Activated naive CD4-positive, alpha-beta T cell treated with anti-CD3 and anti-CD28 coated beads for 36 hours (primary cell): ENCODE measurements at regions not wholly inside any gene's neighbourhood (a gene's known extent, or its start where the extent isn't known, plus 50 kb on each side); places are given as distances from the start of the nearest gene placed in this dataset.
"Not testable (repeated sequence)": the region's sequence is repeated elsewhere in the genome, so short reads cannot be mapped to it uniquely, and the experiment has no call there.

Source experiments
- CTCF ChIA-PET: fragments of 350-600 bp; sonication (Branson Sonifier 250); formaldehyde crosslinking; loops from one replicate; lab custom pipeline; 2021; ENCODE audit warnings: antibody characterized with exemption; lab: Charles Lee
- DNase-seq: peaks from one replicate; pipeline ENCODE4 v3.0.0-alpha.2; 2020
- H3K27ac Mint-ChIP-seq: one replicate; pipeline ENCODE4 v1.8.0; 2021; ENCODE audit warnings: mild to moderate bottlenecking, mixed read lengths
- H3K27me3 Mint-ChIP-seq: one replicate; pipeline ENCODE4 v1.8.0; 2021; ENCODE audit warnings: low read depth, mixed read lengths
- H3K36me3 Mint-ChIP-seq: one replicate; pipeline ENCODE4 v1.8.0; 2021; ENCODE audit warnings: low read depth, mixed read lengths
- H3K4me1 Mint-ChIP-seq: one replicate; pipeline ENCODE4 v1.8.0; 2021; ENCODE audit warnings: low read depth, mixed read lengths
- H3K4me3 Mint-ChIP-seq: one replicate; pipeline ENCODE4 v1.8.0; 2021; ENCODE audit warnings: mild to moderate bottlenecking, moderate library complexity, mixed read lengths
- H3K9me3 Mint-ChIP-seq: one replicate; pipeline ENCODE4 v1.8.0; 2021; ENCODE audit warnings: mixed read lengths
- intact Hi-C: fragments of 100-400 bp; cut with micrococcal nuclease; formaldehyde crosslinking; loops from one replicate; pipeline ENCODE4 v1.15.1; 2023

DNA sequence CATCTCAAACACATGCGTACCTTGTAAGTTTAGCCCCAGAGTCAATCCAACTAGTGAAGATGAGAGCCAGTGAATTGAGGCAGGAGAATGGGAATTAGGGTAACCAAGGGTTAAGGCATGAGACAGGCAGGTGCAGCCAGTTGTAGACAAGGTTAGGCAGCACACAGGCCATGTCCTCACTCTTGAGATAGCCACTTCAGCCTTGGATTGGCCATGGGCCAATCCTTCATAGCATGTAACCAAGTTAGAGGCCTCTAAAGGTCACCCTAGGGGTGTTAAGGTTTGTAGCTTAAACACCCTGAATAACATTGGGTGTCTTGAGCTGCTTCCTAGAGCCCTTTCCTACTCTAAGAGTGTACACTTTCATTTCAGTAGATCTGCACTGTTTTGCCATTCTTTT lies 208.2 kb upstream of the RBM19 start:
- intact Hi-C loops: no loop called here
- Mint-ChIP-seq H3K4me3 (no peak overlapping the region), H3K27me3 (no peaks in the 10 kb centered on the region), H3K36me3 (no peaks in the 10 kb centered on the region), H3K27ac (no peak overlapping the region), H3K9me3 (no peaks in the 10 kb centered on the region), H3K4me1 (no peaks in the 10 kb centered on the region)
- DNase-seq: no peak
- CTCF ChIA-PET: no interaction called here

DNA sequence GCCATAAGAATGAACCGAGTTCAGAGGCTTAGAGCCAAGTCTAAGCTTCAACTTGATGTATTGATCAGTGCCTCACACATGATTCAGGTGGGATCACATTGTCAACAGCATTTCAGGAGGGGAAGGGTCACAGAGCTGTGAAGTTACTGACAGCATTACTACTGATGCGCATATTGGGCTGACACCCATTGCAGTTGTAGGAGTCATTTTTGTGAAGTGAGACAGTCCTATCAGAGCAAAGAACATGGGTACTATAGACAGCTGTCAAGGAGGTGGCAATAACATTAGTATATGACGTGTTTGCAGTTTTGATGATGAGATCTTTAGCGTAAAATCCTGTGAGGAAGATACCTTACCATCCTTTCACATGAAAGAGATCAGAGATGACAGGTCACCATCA lies 206.0 kb upstream of the RBM19 start:
- intact Hi-C loops: no loop called here
- CTCF ChIA-PET: no interaction called here
- DNase-seq: no peak
- no peaks in the 10 kb centered on the region for H3K27me3 Mint-ChIP-seq
- H3K4me1 Mint-ChIP-seq: no peaks in the 10 kb centered on the region
- H3K36me3 Mint-ChIP-seq: no peaks in the 10 kb centered on the region
- H3K4me3 Mint-ChIP-seq: no peak overlapping the region
- no peak overlapping the region for H3K27ac Mint-ChIP-seq
- no peaks in the 10 kb centered on the region for H3K9me3 Mint-ChIP-seq

GRCh38 chr12:114168061-114168460 lies 201.9 kb upstream of the RBM19 start:
- Mint-ChIP-seq H3K4me1 (no peaks in the 10 kb centered on the region), H3K4me3 (no peak overlapping the region), H3K27me3 (no peaks in the 10 kb centered on the region), H3K9me3 (no peaks in the 10 kb centered on the region), H3K36me3 (no peaks in the 10 kb centered on the region), H3K27ac (no peak overlapping the region)
- CTCF ChIA-PET: interaction anchor here (1.0 kb wide), 1 partner anchor 187 kb away, joined by 4 read pairs; no protein-coding TSS in a partner anchor
- DNase-seq: no peak
- intact Hi-C loops: loop anchor here (10.0 kb wide), 1 partner anchor 337 kb away; no protein-coding TSS in a partner anchor

DNA sequence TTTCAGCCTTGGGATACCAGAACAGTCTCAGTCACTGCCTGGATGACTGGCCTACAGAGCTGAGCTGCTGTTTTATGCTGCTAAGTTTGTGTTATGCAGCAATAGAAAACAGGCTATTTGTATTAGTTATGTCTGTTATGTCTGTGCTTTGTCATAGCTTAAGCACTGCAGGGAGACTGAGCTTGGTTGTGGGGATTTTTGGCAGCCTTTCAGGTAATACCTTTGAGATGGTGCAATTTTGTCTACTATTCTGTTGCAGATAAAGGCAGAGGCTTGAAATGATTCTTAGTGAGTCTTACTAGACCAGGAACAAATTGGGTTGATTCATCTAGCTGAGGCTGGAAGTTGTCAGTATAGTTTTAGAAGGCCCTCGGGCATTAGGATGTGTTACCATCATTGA lies 201.3 kb upstream of the RBM19 start:
- no peak for DNase-seq
- intact Hi-C loops: loop anchor here (10.0 kb wide), 1 partner anchor 337 kb away; no protein-coding TSS in a partner anchor
- no peak overlapping the region for H3K27ac Mint-ChIP-seq
- H3K36me3 Mint-ChIP-seq: no peaks in the 10 kb centered on the region
- CTCF ChIA-PET: interaction anchor here (0.5 to 1.0 kb wide), 2 partner anchors 187 to 1705 kb away, joined by 3 to 4 read pairs; no protein-coding TSS in a partner anchor
- H3K4me3 Mint-ChIP-seq: no peak overlapping the region
- no peaks in the 10 kb centered on the region for H3K27me3 Mint-ChIP-seq
- no peaks in the 10 kb centered on the region for H3K4me1 Mint-ChIP-seq
- H3K9me3 Mint-ChIP-seq: no peaks in the 10 kb centered on the region

DNA sequence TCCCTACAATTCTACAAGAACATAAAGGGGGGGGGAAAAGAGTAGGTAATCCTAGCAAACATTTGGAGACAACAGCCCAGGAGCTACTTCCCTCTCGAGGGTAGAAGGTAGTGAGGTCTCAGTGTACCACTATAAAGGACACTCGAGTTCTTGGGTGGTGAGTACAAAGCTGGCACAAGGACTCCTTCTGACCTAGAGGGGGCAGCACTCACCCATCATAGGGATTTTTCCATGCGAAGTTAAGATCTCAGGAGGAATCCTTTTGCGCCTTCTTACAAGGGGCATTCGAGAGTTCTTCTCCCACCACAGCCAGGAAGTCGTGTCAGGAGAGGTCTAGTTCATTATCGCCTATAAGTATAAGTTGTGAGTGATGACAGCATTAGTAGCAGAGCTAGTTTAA lies 200.2 kb upstream of the RBM19 start:
- CTCF ChIA-PET: no interaction called here
- DNase-seq: peak; percentile 17
- Mint-ChIP-seq H3K27me3 (no peaks in the 10 kb centered on the region), H3K4me3 (no peak overlapping the region), H3K9me3 (no peaks in the 10 kb centered on the region), H3K27ac (no peak overlapping the region), H3K4me1 (no peaks in the 10 kb centered on the region), H3K36me3 (no peaks in the 10 kb centered on the region)
- intact Hi-C loops: loop anchor here (10.0 kb wide), 1 partner anchor 338 kb away; no protein-coding TSS in a partner anchor

- intact Hi-C loops: loop anchor here (10.0 kb wide), 1 partner anchor 339 kb away; no protein-coding TSS in a partner anchor
- Mint-ChIP-seq H3K4me1 (no peaks in the 10 kb centered on the region), H3K4me3 (no peak overlapping the region), H3K27ac (no peak overlapping the region), H3K9me3 (no peaks in the 10 kb centered on the region), H3K36me3 (no peaks in the 10 kb centered on the region), H3K27me3 (no peaks in the 10 kb centered on the region)
- CTCF ChIA-PET: interaction anchor here (1.0 kb wide), 1 partner anchor 186 kb away, joined by 3 read pairs; no protein-coding TSS in a partner anchor
- DNase-seq: no peak
Measured at GRCh38 chr12:114165921-114166320, 199.8 kb upstream of the RBM19 start.

DNA sequence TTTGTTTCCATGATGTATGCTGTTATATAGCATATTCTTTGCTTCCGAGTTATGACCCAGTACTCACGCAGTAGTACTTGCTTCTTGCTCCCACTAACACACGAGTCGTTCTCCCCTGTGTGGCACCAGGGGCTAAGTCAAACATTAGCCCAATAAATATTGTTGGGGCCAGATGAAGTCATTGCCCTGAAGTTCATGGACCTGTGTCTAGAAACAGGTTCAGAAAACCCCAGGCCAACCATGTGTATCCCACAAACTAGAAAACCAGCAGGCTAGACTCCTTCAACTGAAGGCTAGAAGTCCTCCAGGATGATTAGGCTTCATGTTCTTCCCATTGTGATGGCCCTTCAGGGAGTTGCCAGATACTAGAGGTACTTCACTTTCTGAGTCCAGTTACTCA lies 198.2 kb upstream of the RBM19 start:
- H3K4me1 Mint-ChIP-seq: no peaks in the 10 kb centered on the region
- no peaks in the 10 kb centered on the region for H3K36me3 Mint-ChIP-seq
- CTCF ChIA-PET: no interaction called here
- H3K4me3 Mint-ChIP-seq: no peak overlapping the region
- intact Hi-C loops: loop anchor here (10.0 kb wide), 1 partner anchor 340 kb away; no protein-coding TSS in a partner anchor
- H3K27ac Mint-ChIP-seq: no peak overlapping the region
- H3K27me3 Mint-ChIP-seq: no peaks in the 10 kb centered on the region
- H3K9me3 Mint-ChIP-seq: no peaks in the 10 kb centered on the region
- no peak for DNase-seq

GRCh38 chr12:114163771-114164170 lies 197.6 kb upstream of the RBM19 start:
- DNase-seq: no peak
- Mint-ChIP-seq H3K4me3 (no peak overlapping the region), H3K27me3 (no peaks in the 10 kb centered on the region), H3K27ac (no peak overlapping the region), H3K9me3 (no peaks in the 10 kb centered on the region), H3K4me1 (no peaks in the 10 kb centered on the region), H3K36me3 (no peaks in the 10 kb centered on the region)
- CTCF ChIA-PET: no interaction called here
- intact Hi-C loops: loop anchor here (10.0 kb wide), 1 partner anchor 341 kb away; no protein-coding TSS in a partner anchor

GRCh38 chr12:114160445-114160844 lies 194.3 kb upstream of the RBM19 start:
- H3K4me3 Mint-ChIP-seq: no peak overlapping the region
- intact Hi-C loops: loop anchor here (10.0 kb wide), 1 partner anchor 344 kb away; no protein-coding TSS in a partner anchor
- H3K27ac Mint-ChIP-seq: no peak overlapping the region
- CTCF ChIA-PET: no interaction called here
- no peaks in the 10 kb centered on the region for H3K9me3 Mint-ChIP-seq
- H3K36me3 Mint-ChIP-seq: no peaks in the 10 kb centered on the region
- no peaks in the 10 kb centered on the region for H3K4me1 Mint-ChIP-seq
- no peaks in the 10 kb centered on the region for H3K27me3 Mint-ChIP-seq
- no peak for DNase-seq

GRCh38 chr12:114152890-114153289 lies 186.8 kb upstream of the RBM19 start:
- DNase-seq: no peak
- Mint-ChIP-seq H3K9me3 (no peaks in the 10 kb centered on the region), H3K36me3 (no peaks in the 10 kb centered on the region), H3K4me1 (no peaks in the 10 kb centered on the region), H3K27me3 (peaks cover 9% of the 10 kb centered on the region), H3K27ac (no peak overlapping the region), H3K4me3 (no peak overlapping the region)
- intact Hi-C loops: no loop called here
- CTCF ChIA-PET: interaction anchor here (1.0 kb wide), 1 partner anchor 172 kb away, joined by 4 read pairs; no protein-coding TSS in a partner anchor

DNA sequence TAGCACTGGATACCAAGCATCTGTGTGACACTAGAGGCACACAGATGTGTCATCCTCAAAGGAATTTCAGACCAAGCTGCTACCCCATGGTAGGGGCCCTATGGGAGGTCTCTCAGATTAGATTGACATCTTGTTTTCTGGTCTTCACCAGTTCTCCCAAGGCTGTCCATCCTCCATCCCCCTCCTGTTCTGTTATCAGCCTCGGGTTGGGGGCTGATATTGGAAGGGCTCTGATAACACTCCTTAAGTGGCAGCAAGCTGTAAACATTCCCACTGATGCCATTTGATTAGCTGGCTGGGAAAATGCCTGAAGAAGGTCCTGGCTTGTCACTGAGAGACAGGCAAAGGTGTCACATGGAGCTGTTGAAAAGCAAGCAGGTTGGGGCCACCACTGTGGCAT lies 185.9 kb upstream of the RBM19 start:
- intact Hi-C loops: no loop called here
- CTCF ChIA-PET: no interaction called here
- H3K27ac Mint-ChIP-seq: no peak overlapping the region
- peaks cover 9% of the 10 kb centered on the region for H3K27me3 Mint-ChIP-seq
- H3K9me3 Mint-ChIP-seq: no peaks in the 10 kb centered on the region
- no peaks in the 10 kb centered on the region for H3K36me3 Mint-ChIP-seq
- H3K4me3 Mint-ChIP-seq: no peak overlapping the region
- no peaks in the 10 kb centered on the region for H3K4me1 Mint-ChIP-seq
- no peak for DNase-seq

GRCh38 chr12:114150584-114150983 lies 184.5 kb upstream of the RBM19 start:
- H3K27ac Mint-ChIP-seq, intact Hi-C loops, H3K36me3 Mint-ChIP-seq, H3K4me3 Mint-ChIP-seq, H3K9me3 Mint-ChIP-seq, DNase-seq, H3K4me1 Mint-ChIP-seq, CTCF ChIA-PET: not testable (repeated sequence)
- H3K27me3 Mint-ChIP-seq: peaks cover 11% of the 10 kb centered on the region

- intact Hi-C loops: no loop called here
- H3K36me3 Mint-ChIP-seq: no peaks in the 10 kb centered on the region
- H3K9me3 Mint-ChIP-seq: no peaks in the 10 kb centered on the region
- CTCF ChIA-PET: no interaction called here
- H3K4me1 Mint-ChIP-seq: no peaks in the 10 kb centered on the region
- H3K27me3 Mint-ChIP-seq: peaks cover 2% of the 10 kb centered on the region
- H3K27ac Mint-ChIP-seq: no peak overlapping the region
- H3K4me3 Mint-ChIP-seq: no peak overlapping the region
- DNase-seq: no peak
Measured at GRCh38 chr12:114141921-114142564, 175.9 kb upstream of the RBM19 start.
